HEK293 (cell line): ENCODE measurements at regions not wholly inside any gene's neighbourhood (a gene's known extent, or its start where the extent isn't known, plus 50 kb on each side); places are given as distances from the start of the nearest gene placed in this dataset.

Experiments used
- REPIN1 ChIP-seq: fragments of 450-650 bp; formaldehyde crosslinking; IDR thresholded peaks from 2 replicates; pipeline ENCODE4 v1.5.1; 2017; ENCODE audit warnings: missing biosample characterization, missing genetic modification characterization, low read depth
- SALL2 ChIP-seq: fragments of 450-650 bp; formaldehyde crosslinking; IDR thresholded peaks from 2 replicates; pipeline ENCODE4 v1.5.0; 2017; ENCODE audit warnings: missing biosample characterization, mild to moderate bottlenecking, missing genetic modification characterization, borderline replicate concordance
- SP2 ChIP-seq: fragments of 450-650 bp; formaldehyde crosslinking; IDR thresholded peaks from 2 replicates; pipeline ENCODE4 v1.5.1; 2016; ENCODE audit warnings: missing biosample characterization, missing genetic modification characterization
- ZBTB48 ChIP-seq: fragments of 450-650 bp; formaldehyde crosslinking; IDR thresholded peaks from 2 replicates; pipeline ENCODE4 v1.5.1; 2016; ENCODE audit warnings: missing biosample characterization, missing genetic modification characterization
- ZNF133 ChIP-seq: fragments of 450-650 bp; formaldehyde crosslinking; IDR thresholded peaks from 2 replicates; pipeline ENCODE4 v1.5.1; 2016; ENCODE audit warnings: missing biosample characterization, missing genetic modification characterization
- ZNF221 ChIP-seq: fragments of 450-650 bp; formaldehyde crosslinking; IDR thresholded peaks from 2 replicates; pipeline ENCODE4 v1.5.1; 2017; ENCODE audit warnings: missing biosample characterization, missing genetic modification characterization, borderline replicate concordance
- ZNF292 ChIP-seq: fragments of 450-650 bp; formaldehyde crosslinking; IDR thresholded peaks from 2 replicates; pipeline ENCODE4 v1.5.1; 2016; ENCODE audit warnings: low read depth, missing biosample characterization, missing genetic modification characterization, borderline replicate concordance
- TF ChIP-seq, protein P1 (sequence below): fragments of 450-650 bp; formaldehyde crosslinking; IDR thresholded peaks from 2 replicates; pipeline ENCODE4 v1.5.1; 2016; ENCODE audit warnings: missing biosample characterization, missing genetic modification characterization
- TF ChIP-seq, protein P2 (sequence below): sonication (generic); formaldehyde crosslinking; IDR thresholded peaks from 2 replicates; pipeline ENCODE4 v1.8.1; 2022; ENCODE audit warnings: mild to moderate bottlenecking, moderate library complexity, missing genetic modification reagents
- TF ChIP-seq, protein P3 (sequence below): fragments of 450-650 bp; formaldehyde crosslinking; IDR thresholded peaks from 2 replicates; pipeline ENCODE4 v1.5.1; 2016; ENCODE audit warnings: missing biosample characterization, missing genetic modification characterization, borderline replicate concordance

DNA sequence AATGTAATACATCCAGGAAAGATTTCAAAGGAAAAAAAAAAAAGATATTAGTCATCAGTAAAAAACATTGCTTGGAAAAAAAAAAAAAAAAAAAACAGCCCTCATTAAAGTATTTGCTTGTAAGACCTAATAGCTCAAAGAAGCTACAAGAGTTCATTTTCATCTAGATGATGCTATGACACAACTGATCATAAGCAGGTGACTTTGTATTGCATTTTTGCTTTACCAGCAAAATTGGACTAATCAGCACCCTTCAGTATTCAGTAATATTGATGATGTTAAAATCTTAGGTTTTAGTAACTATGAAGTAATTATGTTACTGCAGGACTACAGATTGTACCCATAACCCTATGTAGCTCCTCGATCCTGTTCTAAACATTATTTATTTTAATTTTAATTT lies 214.7 kb upstream of the CADM2 start:
- TF ChIP-seq, protein P1, sequence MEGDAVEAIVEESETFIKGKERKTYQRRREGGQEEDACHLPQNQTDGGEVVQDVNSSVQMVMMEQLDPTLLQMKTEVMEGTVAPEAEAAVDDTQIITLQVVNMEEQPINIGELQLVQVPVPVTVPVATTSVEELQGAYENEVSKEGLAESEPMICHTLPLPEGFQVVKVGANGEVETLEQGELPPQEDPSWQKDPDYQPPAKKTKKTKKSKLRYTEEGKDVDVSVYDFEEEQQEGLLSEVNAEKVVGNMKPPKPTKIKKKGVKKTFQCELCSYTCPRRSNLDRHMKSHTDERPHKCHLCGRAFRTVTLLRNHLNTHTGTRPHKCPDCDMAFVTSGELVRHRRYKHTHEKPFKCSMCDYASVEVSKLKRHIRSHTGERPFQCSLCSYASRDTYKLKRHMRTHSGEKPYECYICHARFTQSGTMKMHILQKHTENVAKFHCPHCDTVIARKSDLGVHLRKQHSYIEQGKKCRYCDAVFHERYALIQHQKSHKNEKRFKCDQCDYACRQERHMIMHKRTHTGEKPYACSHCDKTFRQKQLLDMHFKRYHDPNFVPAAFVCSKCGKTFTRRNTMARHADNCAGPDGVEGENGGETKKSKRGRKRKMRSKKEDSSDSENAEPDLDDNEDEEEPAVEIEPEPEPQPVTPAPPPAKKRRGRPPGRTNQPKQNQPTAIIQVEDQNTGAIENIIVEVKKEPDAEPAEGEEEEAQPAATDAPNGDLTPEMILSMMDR (tag by site-specific recombination) = no peak
- TF ChIP-seq SALL2 (tag by site-specific recombination) (no peak), ZNF292 (tag by site-specific recombination) (no peak), SP2 (tag by site-specific recombination) (no peak), REPIN1 (tag by site-specific recombination) (no peak), ZNF221 (no peak), ZBTB48 (tag by site-specific recombination) (no peak), ZNF133 (tag by site-specific recombination) (no peak)
- TF ChIP-seq, protein P2, sequence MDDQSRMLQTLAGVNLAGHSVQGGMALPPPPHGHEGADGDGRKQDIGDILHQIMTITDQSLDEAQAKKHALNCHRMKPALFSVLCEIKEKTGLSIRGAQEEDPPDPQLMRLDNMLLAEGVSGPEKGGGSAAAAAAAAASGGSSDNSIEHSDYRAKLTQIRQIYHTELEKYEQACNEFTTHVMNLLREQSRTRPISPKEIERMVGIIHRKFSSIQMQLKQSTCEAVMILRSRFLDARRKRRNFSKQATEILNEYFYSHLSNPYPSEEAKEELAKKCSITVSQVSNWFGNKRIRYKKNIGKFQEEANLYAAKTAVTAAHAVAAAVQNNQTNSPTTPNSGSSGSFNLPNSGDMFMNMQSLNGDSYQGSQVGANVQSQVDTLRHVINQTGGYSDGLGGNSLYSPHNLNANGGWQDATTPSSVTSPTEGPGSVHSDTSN = no peak
- TF ChIP-seq, protein P3, sequence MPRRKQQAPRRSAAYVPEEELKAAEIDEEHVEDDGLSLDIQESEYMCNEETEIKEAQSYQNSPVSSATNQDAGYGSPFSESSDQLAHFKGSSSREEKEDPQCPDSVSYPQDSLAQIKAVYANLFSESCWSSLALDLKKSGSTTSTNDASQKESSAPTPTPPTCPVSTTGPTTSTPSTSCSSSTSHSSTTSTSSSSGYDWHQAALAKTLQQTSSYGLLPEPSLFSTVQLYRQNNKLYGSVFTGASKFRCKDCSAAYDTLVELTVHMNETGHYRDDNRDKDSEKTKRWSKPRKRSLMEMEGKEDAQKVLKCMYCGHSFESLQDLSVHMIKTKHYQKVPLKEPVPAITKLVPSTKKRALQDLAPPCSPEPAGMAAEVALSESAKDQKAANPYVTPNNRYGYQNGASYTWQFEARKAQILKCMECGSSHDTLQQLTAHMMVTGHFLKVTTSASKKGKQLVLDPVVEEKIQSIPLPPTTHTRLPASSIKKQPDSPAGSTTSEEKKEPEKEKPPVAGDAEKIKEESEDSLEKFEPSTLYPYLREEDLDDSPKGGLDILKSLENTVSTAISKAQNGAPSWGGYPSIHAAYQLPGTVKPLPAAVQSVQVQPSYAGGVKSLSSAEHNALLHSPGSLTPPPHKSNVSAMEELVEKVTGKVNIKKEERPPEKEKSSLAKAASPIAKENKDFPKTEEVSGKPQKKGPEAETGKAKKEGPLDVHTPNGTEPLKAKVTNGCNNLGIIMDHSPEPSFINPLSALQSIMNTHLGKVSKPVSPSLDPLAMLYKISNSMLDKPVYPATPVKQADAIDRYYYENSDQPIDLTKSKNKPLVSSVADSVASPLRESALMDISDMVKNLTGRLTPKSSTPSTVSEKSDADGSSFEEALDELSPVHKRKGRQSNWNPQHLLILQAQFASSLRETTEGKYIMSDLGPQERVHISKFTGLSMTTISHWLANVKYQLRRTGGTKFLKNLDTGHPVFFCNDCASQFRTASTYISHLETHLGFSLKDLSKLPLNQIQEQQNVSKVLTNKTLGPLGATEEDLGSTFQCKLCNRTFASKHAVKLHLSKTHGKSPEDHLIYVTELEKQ = no peak
